NCI-H82 treated with DMSO at 0.1 percent for 48 hours (cell line): ENCODE measurements at regions not wholly inside any gene's neighbourhood (a gene's known extent, or its start where the extent isn't known, plus 50 kb on each side); places are given as distances from the start of the nearest gene placed in this dataset.
"Not testable (repeated sequence)": the region's sequence is repeated elsewhere in the genome, so short reads cannot be mapped to it uniquely, and the experiment has no call there.

Experiments
- DNase-seq: peaks from one replicate; lab custom pipeline; 2025; ENCODE audit not compliant: unreplicated experiment; lab: John Stamatoyannopoulos, UW

- no peak for DNase-seq
Measured at GRCh38 chr21:35811191-35811806, 249.0 kb downstream of the SETD4 start.

DNA sequence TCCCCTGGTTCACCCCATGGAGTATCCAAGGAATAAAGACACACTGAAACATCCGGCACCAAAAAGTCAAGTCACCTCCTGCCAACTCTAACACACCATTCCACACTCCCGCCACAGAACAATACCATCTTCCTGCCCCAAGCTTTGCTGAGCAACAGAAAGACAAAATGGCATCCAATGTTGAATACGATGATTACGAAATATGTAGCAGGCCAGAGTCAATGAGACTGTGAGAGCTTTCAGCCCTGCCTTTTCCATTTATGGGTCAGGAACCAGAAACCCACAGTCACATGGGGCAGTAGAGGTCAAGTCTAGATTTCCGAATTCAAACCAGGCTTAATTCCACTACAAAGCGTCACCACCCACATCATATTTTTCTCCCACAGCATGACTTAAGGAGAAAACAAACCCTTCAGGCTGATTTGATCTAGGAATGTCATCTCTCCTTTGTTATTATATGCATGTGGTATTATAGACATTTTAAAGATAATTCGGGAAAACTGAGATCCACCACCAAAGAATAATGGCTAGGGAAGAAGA, 249.8 kb downstream of the SETD4 start:
- DNase-seq: no peak

- DNase-seq: no peak
Measured at GRCh38 chr21:35801391-35801790, 258.9 kb downstream of the SETD4 start.

- DNase-seq: not testable (repeated sequence)
Measured at GRCh38 chr21:35800796-35801385, 259.4 kb downstream of the SETD4 start.

- no peak for DNase-seq
Measured at GRCh38 chr21:35796844-35797243, 263.5 kb downstream of the SETD4 start.

DNA sequence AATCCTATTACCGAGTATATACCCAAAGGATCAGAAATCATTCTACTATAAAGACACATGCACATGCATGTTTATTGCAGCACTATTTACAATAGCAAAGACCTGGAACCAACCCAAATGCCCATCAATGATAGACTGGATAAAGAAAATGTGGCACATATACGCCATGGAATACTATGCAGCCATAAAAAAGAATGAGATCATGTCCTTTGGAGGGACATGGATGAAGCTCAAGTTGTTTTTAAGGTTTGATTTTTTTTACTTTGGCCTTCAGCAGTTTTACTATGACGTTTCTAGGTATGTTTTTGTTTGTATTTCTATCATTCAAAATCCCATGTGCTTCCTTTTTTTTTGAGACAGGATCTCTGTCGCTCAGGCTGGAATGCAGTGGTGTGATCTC, 265.8 kb downstream of the SETD4 start:
- DNase-seq: not testable (repeated sequence)

- DNase-seq: no peak
Measured at GRCh38 chr21:35792569-35793305, 267.6 kb downstream of the SETD4 start.

GRCh38 chr21:35791541-35792325, 268.6 kb downstream of the SETD4 start:
- DNase-seq: no peak

DNA sequence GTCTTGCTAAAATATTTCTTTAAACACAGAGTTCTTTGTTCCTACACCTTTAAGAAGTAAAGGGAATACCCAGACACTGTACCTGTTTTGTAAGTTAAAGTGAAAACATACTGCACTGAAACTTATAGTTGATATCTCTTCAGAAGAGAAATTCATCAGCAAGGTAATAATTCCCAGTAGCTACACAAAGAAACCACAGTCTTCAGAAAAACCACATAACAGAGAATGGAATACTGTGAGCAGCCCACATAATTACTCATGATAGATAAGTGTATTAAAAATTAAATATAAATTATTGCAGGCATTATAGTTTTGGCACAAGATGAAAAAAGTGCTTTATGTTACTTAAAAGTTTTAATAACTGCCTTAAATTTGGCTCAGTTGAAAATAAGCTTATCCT, 276.6 kb downstream of the SETD4 start:
- DNase-seq: no peak

- no peak for DNase-seq
Measured at GRCh38 chr21:35782667-35783066, 277.7 kb downstream of the SETD4 start.

GRCh38 chr21:35780983-35781382, 279.3 kb downstream of the SETD4 start:
- no peak for DNase-seq

DNA sequence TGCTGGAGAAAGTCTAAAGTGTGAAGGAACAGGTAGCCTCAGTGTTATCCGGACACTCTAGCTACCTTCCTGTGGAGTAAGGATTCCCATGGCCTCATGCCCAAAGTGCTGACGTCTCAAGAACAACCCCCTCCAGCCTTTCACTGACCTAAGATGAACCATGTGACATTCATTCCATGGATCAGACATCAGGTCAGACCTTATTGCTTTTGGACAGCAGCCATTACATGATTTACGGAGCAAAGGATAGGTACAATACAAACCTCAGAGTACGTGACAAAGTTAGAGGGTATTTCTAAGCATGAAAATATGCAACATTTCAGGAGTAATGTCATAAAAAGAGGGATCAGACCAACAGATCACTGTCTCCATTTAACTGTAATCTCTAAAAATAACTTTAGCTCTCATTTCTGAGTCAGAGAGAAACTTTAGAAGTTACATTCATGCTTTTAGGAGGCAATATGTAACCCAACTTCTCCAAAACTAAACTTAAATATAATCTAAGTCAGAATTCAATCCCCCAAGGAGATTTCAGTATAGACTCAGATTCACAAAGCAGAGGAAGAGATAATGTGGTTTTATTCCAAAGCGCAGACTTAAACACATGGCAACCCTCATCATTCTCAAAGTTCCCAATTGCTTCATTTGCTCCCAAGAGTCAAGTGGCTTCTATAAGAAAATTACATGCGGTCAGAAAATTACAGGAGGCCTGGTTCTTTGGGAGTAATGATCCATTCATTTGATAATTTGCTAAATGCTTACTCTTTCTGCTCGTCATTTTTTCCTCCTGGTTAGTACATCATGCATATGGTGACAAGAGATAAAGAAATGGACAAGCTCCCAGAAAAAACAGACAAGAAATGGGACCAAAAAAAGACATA, 280.4 kb downstream of the SETD4 start:
- DNase-seq: no peak

DNA sequence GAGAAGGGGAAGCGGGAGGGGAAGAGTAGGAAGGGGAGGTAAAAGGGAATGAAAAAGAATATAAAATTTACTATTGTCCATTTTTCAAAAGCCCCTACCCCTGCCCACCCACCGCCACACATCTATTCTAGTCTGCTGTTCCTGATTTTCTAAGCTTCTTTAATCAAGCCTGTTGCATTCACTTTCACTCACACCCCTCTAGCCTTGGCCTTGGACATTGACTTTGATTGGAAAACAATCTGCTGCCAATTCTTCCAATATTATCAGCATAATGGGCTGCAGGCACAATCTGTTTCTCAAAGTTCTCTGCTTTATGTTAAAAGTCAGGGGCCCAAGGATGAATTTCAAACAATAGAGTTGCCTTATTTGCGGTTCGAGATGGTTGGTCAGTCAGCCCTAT, 281.2 kb downstream of the SETD4 start:
- DNase-seq: no peak

DNA sequence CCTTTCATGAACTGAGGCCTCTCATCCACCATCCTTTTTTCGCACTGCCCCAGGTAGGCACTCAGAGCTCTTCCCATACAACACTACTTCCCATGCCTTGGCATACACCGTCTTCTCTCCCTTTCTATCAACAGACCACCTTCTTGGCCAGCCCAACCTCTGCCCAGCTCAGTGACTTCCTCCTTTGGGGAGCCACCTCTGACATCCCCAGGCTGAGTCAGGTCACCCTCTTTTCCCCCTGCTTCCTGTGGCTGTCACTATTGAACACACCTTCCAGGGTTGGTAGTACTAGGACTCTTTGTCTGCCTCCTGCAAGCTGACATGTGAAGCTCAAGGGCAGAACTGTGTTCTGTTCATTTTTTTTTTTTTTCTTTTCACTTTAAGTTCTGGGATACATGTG, 283.2 kb downstream of the SETD4 start:
- DNase-seq: no peak

- no peak for DNase-seq
Measured at GRCh38 chr21:35775778-35776544, 284.4 kb downstream of the SETD4 start.

DNA sequence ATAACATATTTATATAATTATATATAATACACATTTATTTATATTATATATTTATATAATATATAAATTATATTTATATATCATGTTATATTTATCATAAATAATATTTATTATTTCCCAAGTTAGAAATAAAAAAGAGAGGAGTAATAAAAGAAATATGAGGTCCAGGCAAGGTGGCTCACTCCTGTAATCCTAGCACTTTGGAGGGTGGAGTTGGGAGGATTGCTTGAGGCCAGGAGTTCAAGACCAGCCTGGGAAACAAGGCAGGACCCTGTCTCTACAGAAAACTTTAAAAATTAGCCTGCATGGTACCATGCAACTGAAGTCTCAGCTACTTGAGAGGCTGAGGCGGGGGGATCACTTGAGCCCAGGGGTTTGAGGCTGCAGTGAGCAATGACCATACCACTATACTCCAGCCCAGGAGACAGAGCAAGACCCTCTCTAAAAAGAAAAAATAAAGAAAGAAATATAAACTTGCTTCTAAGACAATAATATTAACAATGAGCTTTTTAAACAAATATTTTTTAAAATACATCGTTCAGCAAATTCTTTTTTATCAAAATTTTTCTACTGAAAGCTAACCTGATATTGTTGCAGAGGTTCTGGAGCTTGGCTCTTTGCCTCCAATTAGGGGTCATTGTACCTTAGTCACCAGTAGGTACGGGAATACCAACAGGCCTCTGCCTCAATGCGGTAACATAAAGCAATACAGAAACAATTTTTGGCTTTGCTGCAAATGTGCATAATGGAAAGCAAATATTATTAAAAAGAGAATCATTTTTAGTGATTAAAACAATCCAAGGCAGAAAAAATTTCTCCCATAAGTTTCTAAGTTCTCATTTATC, 290.0 kb downstream of the SETD4 start:
- no peak for DNase-seq

- no peak for DNase-seq
Measured at GRCh38 chr21:35768187-35768586, 292.1 kb downstream of the SETD4 start.

DNA sequence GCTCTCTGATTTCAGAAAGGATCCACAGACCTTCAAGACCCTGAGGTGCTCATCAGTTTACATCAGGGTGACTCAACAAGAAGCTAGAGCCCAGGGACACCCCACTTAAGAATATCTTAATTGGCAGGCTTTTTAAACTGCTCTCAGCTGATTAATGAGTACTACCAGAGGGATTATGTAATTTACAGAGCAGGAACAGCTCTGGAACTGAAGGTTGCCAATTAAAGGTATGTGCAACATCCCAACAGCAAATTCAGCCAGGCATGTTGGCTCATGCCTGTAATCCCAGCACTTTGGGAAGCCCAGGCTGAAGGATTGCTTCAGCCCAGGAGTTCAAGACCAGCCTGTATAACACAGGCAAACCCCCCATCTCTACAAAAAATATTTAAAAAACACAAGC, 295.7 kb downstream of the SETD4 start:
- no peak for DNase-seq

DNA sequence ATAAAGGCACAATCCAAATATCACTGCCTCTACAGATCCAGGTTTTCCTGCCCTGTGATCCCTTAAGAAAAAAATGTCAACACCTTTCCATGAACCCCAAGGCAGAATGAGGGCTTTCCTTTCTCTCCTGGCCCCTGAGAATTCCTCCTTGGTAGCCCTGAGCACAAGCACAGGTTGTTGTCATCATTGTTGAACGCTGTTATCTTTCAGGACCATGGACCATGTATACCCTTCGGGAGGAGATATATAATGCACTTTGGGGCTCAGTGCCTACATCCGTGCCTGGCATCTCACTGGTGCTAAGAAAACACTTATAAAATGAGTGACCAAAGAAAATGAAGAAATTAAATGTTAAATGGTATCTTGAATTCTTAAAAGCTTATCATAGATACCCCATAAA, 296.2 kb downstream of the SETD4 start:
- no peak for DNase-seq
